GM23338 (cell line): ENCODE measurements at regions not wholly inside any gene's neighbourhood (a gene's known extent, or its start where the extent isn't known, plus 50 kb on each side); places are given as distances from the start of the nearest gene placed in this dataset.

Experiments
- ATAC-seq: fragments of 200-7000 bp; cut with Tn5 transposase; 3 replicates; pipeline ENCODE4 v1.9.1; 2020
- DNase-seq: peaks from one replicate; pipeline ENCODE4 v3.0.0-alpha.2; 2015; ENCODE audit warnings: low spot score
- H2AFZ ChIP-seq: fragments of 200-600 bp; sonication (generic); 2 replicates; pipeline ENCODE4 v1.8.0; 2016; ENCODE audit warnings: antibody characterized with exemption, mild to moderate bottlenecking, moderate library complexity
- H3F3A ChIP-seq: fragments of 200-600 bp; sonication (generic); replicated peaks from 2 replicates; pipeline ENCODE4 v1.8.0; 2017; ENCODE audit warnings: antibody characterized with exemption, mixed run types, low read depth
- H3K27ac ChIP-seq: fragments of 200-600 bp; sonication (generic); 2 replicates; pipeline ENCODE4 v1.6.1; 2016; ENCODE audit warnings: low read depth
- H3K27me3 ChIP-seq: fragments of 200-600 bp; sonication (generic); 2 replicates; pipeline ENCODE4 v1.8.0; 2016; ENCODE audit warnings: mild to moderate bottlenecking, mixed run types, moderate library complexity; ENCODE audit not compliant: insufficient read depth
- H3K36me3 ChIP-seq: fragments of 200-600 bp; sonication (generic); 2 replicates; pipeline ENCODE4 v1.8.0; 2016; ENCODE audit warnings: mild to moderate bottlenecking; ENCODE audit not compliant: insufficient read depth
- H3K4me1 ChIP-seq: fragments of 200-600 bp; sonication (generic); 2 replicates; pipeline ENCODE4 v1.8.0; 2016; ENCODE audit warnings: mild to moderate bottlenecking, moderate library complexity; ENCODE audit not compliant: insufficient read depth
- H3K4me2 ChIP-seq: fragments of 200-600 bp; sonication (generic); 2 replicates; pipeline ENCODE4 v1.7.1; 2017; ENCODE audit warnings: mixed run types
- H3K4me3 ChIP-seq: fragments of 200-600 bp; sonication (generic); 2 replicates; pipeline ENCODE4 v1.6.1; 2016; ENCODE audit warnings: mixed run types
- H3K79me2 ChIP-seq: fragments of 200-600 bp; sonication (generic); replicated peaks from 2 replicates; pipeline ENCODE4 v1.8.0; 2017; ENCODE audit warnings: mild to moderate bottlenecking; ENCODE audit not compliant: insufficient read depth
- H3K9me2 ChIP-seq: fragments of 200-600 bp; sonication (generic); 2 replicates; pipeline ENCODE4 v1.8.0; 2017; ENCODE audit not compliant: insufficient read depth
- H4K20me1 ChIP-seq: fragments of 200-600 bp; sonication (generic); replicated peaks from 2 replicates; pipeline ENCODE4 v1.8.0; 2017; ENCODE audit warnings: mild to moderate bottlenecking; ENCODE audit not compliant: insufficient read depth
- H3K27ac Mint-ChIP-seq: 2 replicates; pipeline ENCODE4 v1.8.0; 2020; ENCODE audit warnings: inconsistent platforms, mild to moderate bottlenecking, moderate library complexity, mixed read lengths
- H3K27me3 Mint-ChIP-seq: 3 replicates; pipeline ENCODE4 v1.8.0; 2022; ENCODE audit warnings: low read depth, mild to moderate bottlenecking, moderate library complexity, mixed read lengths, inconsistent platforms; ENCODE audit not compliant: insufficient read depth, poor library complexity
- H3K36me3 Mint-ChIP-seq: 3 replicates; pipeline ENCODE4 v1.8.0; 2021; ENCODE audit warnings: low read depth, mild to moderate bottlenecking, inconsistent platforms, moderate library complexity, mixed read lengths
- H3K4me1 Mint-ChIP-seq: 3 replicates; pipeline ENCODE4 v1.8.0; 2020; ENCODE audit warnings: mild to moderate bottlenecking, inconsistent platforms, mixed read lengths
- H3K4me3 Mint-ChIP-seq: 3 replicates; pipeline ENCODE4 v1.8.0; 2021; ENCODE audit warnings: moderate library complexity, mild to moderate bottlenecking, inconsistent platforms, mixed read lengths
- H3K9me3 Mint-ChIP-seq: 3 replicates; pipeline ENCODE4 v1.8.0; 2020; ENCODE audit warnings: moderate library complexity, mild to moderate bottlenecking, inconsistent platforms, mixed read lengths
- CREB1 ChIP-seq: fragments of 250-450 bp; sonication (Bioruptor Pico); IDR thresholded peaks from 2 replicates; pipeline ENCODE4 v1.5.0; 2020; ENCODE audit warnings: low read depth, mild to moderate bottlenecking, moderate library complexity
- CTCF ChIP-seq, 2 experiments: fragments of 200-600 bp in 1 of 2; sonication (generic) in 1 of 2; conservative IDR thresholded peaks; 2 replicates each; pipeline versions ENCODE4 v1.5.1 to v1.6.1; 2016 to 2017; ENCODE audit warnings: antibody characterized with exemption in 2 of 2, low read depth in 2 of 2, mild to moderate bottlenecking in 2 of 2, moderate library complexity in 1 of 2
- EZH2 ChIP-seq: fragments of 200-600 bp; sonication (generic); IDR thresholded peaks from one replicate; pipeline ENCODE4 v1.8.0; 2017; ENCODE audit warnings: antibody characterized with exemption, mild to moderate bottlenecking, low read depth; ENCODE audit not compliant: unreplicated experiment
- EZH2phosphoT487 ChIP-seq: fragments of 200-600 bp; sonication (generic); IDR thresholded peaks from one replicate; pipeline ENCODE4 v1.8.1; 2018; ENCODE audit warnings: antibody characterized with exemption; ENCODE audit not compliant: unreplicated experiment
- JUNB ChIP-seq: IDR thresholded peaks from one replicate; pipeline ENCODE4 v1.6.1; 2016; ENCODE audit warnings: antibody characterized with exemption; ENCODE audit not compliant: unreplicated experiment
- NANOG ChIP-seq: IDR thresholded peaks from 2 replicates; pipeline ENCODE4 v1.6.1; 2016; ENCODE audit warnings: antibody characterized with exemption, borderline replicate concordance
- POLR2AphosphoS5 ChIP-seq: IDR thresholded peaks from 2 replicates; pipeline ENCODE4 v1.6.1; 2016; ENCODE audit warnings: antibody characterized with exemption, low read depth
- REST ChIP-seq: IDR thresholded peaks from one replicate; pipeline ENCODE4 v1.6.1; 2018; ENCODE audit warnings: antibody characterized with exemption; ENCODE audit not compliant: unreplicated experiment
- STAT1 ChIP-seq: IDR thresholded peaks from one replicate; pipeline ENCODE4 v1.6.1; 2016; ENCODE audit warnings: antibody characterized with exemption; ENCODE audit not compliant: unreplicated experiment
- ZNF114 ChIP-seq: fragments of 250-450 bp; sonication (Bioruptor Pico); IDR thresholded peaks from 2 replicates; pipeline ENCODE4 v1.5.0; 2020; ENCODE audit warnings: mild to moderate bottlenecking, moderate library complexity
- ZNF331 ChIP-seq: fragments of 250-450 bp; sonication (Bioruptor Pico); IDR thresholded peaks from 2 replicates; pipeline ENCODE4 v1.5.0; 2020; ENCODE audit warnings: low read depth, mild to moderate bottlenecking, moderate library complexity
- ZNF462 ChIP-seq: fragments of 250-450 bp; sonication (Bioruptor Pico); IDR thresholded peaks from 2 replicates; pipeline ENCODE4 v1.5.0; 2020; ENCODE audit warnings: mild to moderate bottlenecking, moderate library complexity
- TF ChIP-seq, protein P1 (sequence below): IDR thresholded peaks from 2 replicates; pipeline ENCODE4 v1.6.1; 2016; ENCODE audit warnings: antibody characterized with exemption

GRCh38 chr9:79408617-79409016 lies 163.1 kb upstream of the TLE4 start:
- peaks cover 5% of the 10 kb centered on the region; the same call in 1 of the 2 replicates for H3K9me2 ChIP-seq
- no peak overlapping the region for H3K27ac ChIP-seq
- H2AFZ ChIP-seq, result no peak overlapping the region
- Mint-ChIP-seq H3K27ac (no peak overlapping the region), H3K4me3 (no peak overlapping the region), H3K27me3 (no peaks in the 10 kb centered on the region), H3K9me3 (no peaks in the 10 kb centered on the region), H3K36me3 (no peaks in the 10 kb centered on the region), H3K4me1 (peaks cover 15% of the 10 kb centered on the region)
- H3K4me2 ChIP-seq, result no peak overlapping the region
- H3K4me1 ChIP-seq, result peaks cover 16% of the 10 kb centered on the region
- H3K79me2 ChIP-seq, result no peaks in the 10 kb centered on the region
- TF ChIP-seq, protein P1, sequence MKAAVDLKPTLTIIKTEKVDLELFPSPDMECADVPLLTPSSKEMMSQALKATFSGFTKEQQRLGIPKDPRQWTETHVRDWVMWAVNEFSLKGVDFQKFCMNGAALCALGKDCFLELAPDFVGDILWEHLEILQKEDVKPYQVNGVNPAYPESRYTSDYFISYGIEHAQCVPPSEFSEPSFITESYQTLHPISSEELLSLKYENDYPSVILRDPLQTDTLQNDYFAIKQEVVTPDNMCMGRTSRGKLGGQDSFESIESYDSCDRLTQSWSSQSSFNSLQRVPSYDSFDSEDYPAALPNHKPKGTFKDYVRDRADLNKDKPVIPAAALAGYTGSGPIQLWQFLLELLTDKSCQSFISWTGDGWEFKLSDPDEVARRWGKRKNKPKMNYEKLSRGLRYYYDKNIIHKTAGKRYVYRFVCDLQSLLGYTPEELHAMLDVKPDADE, result no peak
- TF ChIP-seq NANOG (no peak), JUNB (no peak), REST (no peak), EZH2 (no peak), STAT1 (no peak), ZNF462 (CRISPR knock-in tag) (no peak), CREB1 (CRISPR knock-in tag) (no peak), CTCF (conservative IDR thresholded peaks at IDR 0.05; ENCODE audit: low read depth in 2 of 2) (no peak), ZNF331 (no peak), POLR2AphosphoS5 (no peak), ZNF114 (CRISPR knock-in tag) (no peak), EZH2phosphoT487 (no peak)
- no peak overlapping the region for H3K4me3 ChIP-seq
- no peaks in the 10 kb centered on the region for H4K20me1 ChIP-seq
- H3K36me3 ChIP-seq, result no peaks in the 10 kb centered on the region
- no peaks in the 10 kb centered on the region for H3K27me3 ChIP-seq
- DNase-seq (no peak), ATAC-seq (no peak)
- no peaks in the 10 kb centered on the region for H3F3A ChIP-seq
